Liver (tissue), 8 donors: ENCODE measurements at regions not wholly inside any gene's neighbourhood (a gene's known extent, or its start where the extent isn't known, plus 50 kb on each side); places are given as distances from the start of the nearest gene placed in this dataset.

ENCODE experiments used
- DNase-seq: peaks from one replicate; pipeline ENCODE4 v3.0.0-alpha.2; 2017; ENCODE audit warnings: low spot score
- H3K27ac ChIP-seq, 2 donors: one replicate each; pipeline ENCODE4 v1.7.0; 2013; ENCODE audit warnings: inconsistent platforms in 2 of 2, low read length in 2 of 2, control low read depth in 1 of 2, low read depth in 1 of 2, mild to moderate bottlenecking in 1 of 2
- H3K27me3 ChIP-seq, 4 donors: one replicate each; pipeline versions ENCODE4 v1.6.1 to v1.7.0; 2013; ENCODE audit warnings: low read length in 3 of 4, inconsistent platforms in 1 of 4, mild to moderate bottlenecking in 1 of 4, moderate library complexity in 1 of 4; ENCODE audit not compliant: control insufficient read depth in 4 of 4, insufficient read depth in 4 of 4
- H3K36me3 ChIP-seq, 4 donors: one replicate each; pipeline versions ENCODE4 v1.6.1 to v1.7.0; 2013; ENCODE audit warnings: low read length in 3 of 4, mild to moderate bottlenecking in 3 of 4, low read depth in 1 of 4, moderate library complexity in 1 of 4; ENCODE audit not compliant: control insufficient read depth in 4 of 4, insufficient read depth in 3 of 4
- H3K4me1 ChIP-seq, 4 donors: one replicate each; pipeline versions ENCODE4 v1.6.1 to v1.7.0; 2013; ENCODE audit warnings: low read length in 3 of 4, mild to moderate bottlenecking in 3 of 4, moderate library complexity in 1 of 4; ENCODE audit not compliant: control insufficient read depth in 4 of 4, insufficient read depth in 4 of 4
- H3K4me3 ChIP-seq, 3 donors: one replicate each; pipeline versions ENCODE4 v1.6.1 to v1.7.0; 2013; ENCODE audit warnings: low read length in 3 of 3, control low read depth in 1 of 3, low read depth in 1 of 3, mild to moderate bottlenecking in 1 of 3
- H3K9ac ChIP-seq, 2 donors: one replicate each; pipeline ENCODE4 v1.7.0; 2013; ENCODE audit warnings: low read length in 2 of 2, mild to moderate bottlenecking in 2 of 2, moderate library complexity in 2 of 2, control low read depth in 1 of 2, low read depth in 1 of 2
- H3K9me3 ChIP-seq, 4 donors: one replicate each; pipeline versions ENCODE4 v1.6.1 to v1.7.0; 2013; ENCODE audit warnings: low read length in 3 of 4; ENCODE audit not compliant: control insufficient read depth in 4 of 4
- EGR1 ChIP-seq, 2 donors: IDR thresholded peaks; 2 replicates each; pipeline ENCODE4 v1.6.1; 2016 to 2018; ENCODE audit warnings: antibody characterized with exemption in 2 of 2, low read depth in 2 of 2
- FOXA1 ChIP-seq: IDR thresholded peaks from 2 replicates; pipeline ENCODE4 v1.6.1; 2016; ENCODE audit warnings: antibody characterized with exemption
- FOXA2 ChIP-seq: IDR thresholded peaks from 2 replicates; pipeline ENCODE4 v1.6.1; 2016; ENCODE audit warnings: antibody characterized with exemption
- GABPA ChIP-seq, 2 donors: IDR thresholded peaks in 1 of 2; conservative IDR thresholded peaks in 1 of 2; 2 replicates each; pipeline ENCODE4 v1.6.1; 2016; ENCODE audit warnings: antibody characterized with exemption in 2 of 2, mild to moderate bottlenecking in 1 of 2, moderate library complexity in 1 of 2
- HNF4A ChIP-seq, 2 donors: conservative IDR thresholded peaks; 2 replicates each; pipeline ENCODE4 v1.6.1; 2016; ENCODE audit warnings: antibody characterized with exemption in 2 of 2, mild to moderate bottlenecking in 2 of 2
- HNF4G ChIP-seq: IDR thresholded peaks from 2 replicates; pipeline ENCODE4 v1.6.1; 2016; ENCODE audit warnings: antibody characterized with exemption
- NR2F2 ChIP-seq: IDR thresholded peaks from 2 replicates; pipeline ENCODE4 v1.6.1; 2016; ENCODE audit warnings: antibody characterized with exemption
- RAD21 ChIP-seq, 2 donors: IDR thresholded peaks; 2 replicates each; pipeline ENCODE4 v1.6.1; 2016; ENCODE audit warnings: antibody characterized with exemption in 2 of 2, mild to moderate bottlenecking in 2 of 2
- RXRA ChIP-seq, 2 donors: IDR thresholded peaks; 2 replicates each; pipeline ENCODE4 v1.6.1; 2017 to 2018; ENCODE audit warnings: antibody characterized with exemption in 2 of 2, mild to moderate bottlenecking in 1 of 2
- SP1 ChIP-seq: IDR thresholded peaks from 2 replicates; pipeline ENCODE4 v1.6.1; 2018; ENCODE audit warnings: antibody characterized with exemption, mild to moderate bottlenecking
- YY1 ChIP-seq: IDR thresholded peaks from 2 replicates; pipeline ENCODE4 v1.6.1; 2016; ENCODE audit warnings: antibody characterized with exemption, mild to moderate bottlenecking
- WGBS: extraction: QIAGEN DNeasy Blood & Tissue Kit; methylation state at CpG from one replicate; pipeline ENCODE4 v1.1.7; 2013; 5-methylcytosine and 5-hydroxymethylcytosine counted together
- TF ChIP-seq, protein P1 (sequence below): IDR thresholded peaks from 2 replicates; pipeline ENCODE4 v1.6.1; 2016; ENCODE audit warnings: antibody characterized with exemption
- TF ChIP-seq, protein P2 (sequence below): IDR thresholded peaks from 2 replicates; pipeline ENCODE4 v1.6.1; 2016; ENCODE audit warnings: antibody characterized with exemption
- TF ChIP-seq, protein P3 (sequence below): IDR thresholded peaks from 2 replicates; pipeline ENCODE4 v1.6.1; 2016; ENCODE audit warnings: antibody characterized with exemption
- TF ChIP-seq, protein P4 (sequence below): fragments of 150-350 bp; IDR thresholded peaks from 2 replicates; pipeline ENCODE4 v1.5.1; 2017; ENCODE audit warnings: improper control_type of control experiment, low read depth, low read length; ENCODE audit not compliant: missing input control
- TF ChIP-seq, protein P5 (sequence below): IDR thresholded peaks from 2 replicates; pipeline ENCODE4 v1.6.1; 2016; ENCODE audit warnings: antibody characterized with exemption, mild to moderate bottlenecking
- donor health status: healthy.
- donor health status: healthy.
- donor health status: healthy.
- donor health status: healthy.
- donor health status: healthy.

DNA sequence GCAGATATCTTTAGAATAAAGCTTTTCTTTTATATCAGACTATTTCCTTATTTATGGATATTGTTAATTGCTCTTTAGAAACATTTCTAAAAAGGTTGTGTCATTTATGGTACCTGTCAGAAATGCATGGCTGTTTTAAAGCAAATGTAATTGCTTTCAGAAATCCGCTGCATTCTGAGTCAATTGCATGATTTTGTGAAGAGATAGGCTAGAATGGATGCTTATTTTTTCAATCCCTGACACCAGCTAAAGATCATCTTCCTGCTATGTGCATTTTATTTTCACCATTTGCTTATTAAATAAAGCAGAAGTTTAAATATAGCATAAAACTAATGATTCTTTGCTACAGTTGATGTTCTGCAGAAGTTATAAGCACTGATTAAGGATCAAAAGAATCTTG, 170.2 kb upstream of the C9orf72 start:
- Histone ChIP-seq H3K9me3 (peaks cover 0 to 3% (median 0%) of the 10 kb centered on the region in 4 donors), H3K27me3 (no peaks in the 10 kb centered on the region), H3K27ac (no peak overlapping the region), H3K4me1 (no peaks in the 10 kb centered on the region), H3K9ac (no peak overlapping the region), H3K4me3 (no peak overlapping the region), H3K36me3 (no peaks in the 10 kb centered on the region)
- TF ChIP-seq FOXA1 (no peak), NR2F2 (no peak), YY1 (no peak), HNF4A (conservative IDR thresholded peaks at IDR 0.05) (no peak), EGR1 (IDR thresholded peaks at IDR 0.05; ENCODE audit: low read depth in 2 of 2) (no peak), RXRA (IDR thresholded peaks at IDR 0.05) (no peak), GABPA (IDR thresholded peaks at IDR 0.05 in 1 of 2, conservative IDR thresholded peaks at IDR 0.05 in 1 of 2) (no peak), RAD21 (IDR thresholded peaks at IDR 0.05) (no peak), SP1 (no peak), FOXA2 (no peak), HNF4G (no peak)
- TF ChIP-seq, protein P1, sequence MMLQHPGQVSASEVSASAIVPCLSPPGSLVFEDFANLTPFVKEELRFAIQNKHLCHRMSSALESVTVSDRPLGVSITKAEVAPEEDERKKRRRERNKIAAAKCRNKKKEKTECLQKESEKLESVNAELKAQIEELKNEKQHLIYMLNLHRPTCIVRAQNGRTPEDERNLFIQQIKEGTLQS = no peak
- TF ChIP-seq, protein P2, sequence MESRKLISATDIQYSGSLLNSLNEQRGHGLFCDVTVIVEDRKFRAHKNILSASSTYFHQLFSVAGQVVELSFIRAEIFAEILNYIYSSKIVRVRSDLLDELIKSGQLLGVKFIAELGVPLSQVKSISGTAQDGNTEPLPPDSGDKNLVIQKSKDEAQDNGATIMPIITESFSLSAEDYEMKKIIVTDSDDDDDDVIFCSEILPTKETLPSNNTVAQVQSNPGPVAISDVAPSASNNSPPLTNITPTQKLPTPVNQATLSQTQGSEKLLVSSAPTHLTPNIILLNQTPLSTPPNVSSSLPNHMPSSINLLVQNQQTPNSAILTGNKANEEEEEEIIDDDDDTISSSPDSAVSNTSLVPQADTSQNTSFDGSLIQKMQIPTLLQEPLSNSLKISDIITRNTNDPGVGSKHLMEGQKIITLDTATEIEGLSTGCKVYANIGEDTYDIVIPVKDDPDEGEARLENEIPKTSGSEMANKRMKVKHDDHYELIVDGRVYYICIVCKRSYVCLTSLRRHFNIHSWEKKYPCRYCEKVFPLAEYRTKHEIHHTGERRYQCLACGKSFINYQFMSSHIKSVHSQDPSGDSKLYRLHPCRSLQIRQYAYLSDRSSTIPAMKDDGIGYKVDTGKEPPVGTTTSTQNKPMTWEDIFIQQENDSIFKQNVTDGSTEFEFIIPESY = no peak
- 79% methylated on average over 1 of the region's 1 CpG for WGBS
- DNase-seq = no peak

DNA sequence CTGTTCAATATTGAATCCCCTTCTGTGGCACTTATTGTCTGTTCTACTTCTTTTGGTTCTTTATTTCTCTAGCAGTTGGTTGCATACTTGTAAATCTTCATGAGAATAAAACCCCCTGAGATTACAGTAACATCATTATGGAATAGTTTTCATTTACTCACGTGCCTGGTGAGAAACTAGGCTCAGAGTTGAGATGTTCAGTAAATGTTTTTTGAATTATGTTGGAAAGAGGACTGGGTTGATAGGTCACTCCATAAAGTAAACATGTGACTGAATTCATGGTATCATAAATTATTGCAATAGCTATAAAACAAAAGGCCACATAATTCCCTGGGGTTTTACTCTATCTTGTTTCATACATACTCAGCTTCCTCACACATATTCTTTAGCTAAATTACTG, 174.2 kb upstream of the C9orf72 start:
- Histone ChIP-seq H3K9ac (no peak overlapping the region), H3K27me3 (no peaks in the 10 kb centered on the region), H3K36me3 (no peaks in the 10 kb centered on the region), H3K9me3 (no peaks in the 10 kb centered on the region), H3K4me3 (no peak overlapping the region), H3K4me1 (no peaks in the 10 kb centered on the region), H3K27ac (no peak overlapping the region)
- TF ChIP-seq, protein P3, sequence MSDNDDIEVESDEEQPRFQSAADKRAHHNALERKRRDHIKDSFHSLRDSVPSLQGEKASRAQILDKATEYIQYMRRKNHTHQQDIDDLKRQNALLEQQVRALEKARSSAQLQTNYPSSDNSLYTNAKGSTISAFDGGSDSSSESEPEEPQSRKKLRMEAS = no peak
- TF ChIP-seq HNF4A (conservative IDR thresholded peaks at IDR 0.05) (no peak), NR2F2 (no peak), RXRA (IDR thresholded peaks at IDR 0.05) (no peak)
- TF ChIP-seq, protein P4, sequence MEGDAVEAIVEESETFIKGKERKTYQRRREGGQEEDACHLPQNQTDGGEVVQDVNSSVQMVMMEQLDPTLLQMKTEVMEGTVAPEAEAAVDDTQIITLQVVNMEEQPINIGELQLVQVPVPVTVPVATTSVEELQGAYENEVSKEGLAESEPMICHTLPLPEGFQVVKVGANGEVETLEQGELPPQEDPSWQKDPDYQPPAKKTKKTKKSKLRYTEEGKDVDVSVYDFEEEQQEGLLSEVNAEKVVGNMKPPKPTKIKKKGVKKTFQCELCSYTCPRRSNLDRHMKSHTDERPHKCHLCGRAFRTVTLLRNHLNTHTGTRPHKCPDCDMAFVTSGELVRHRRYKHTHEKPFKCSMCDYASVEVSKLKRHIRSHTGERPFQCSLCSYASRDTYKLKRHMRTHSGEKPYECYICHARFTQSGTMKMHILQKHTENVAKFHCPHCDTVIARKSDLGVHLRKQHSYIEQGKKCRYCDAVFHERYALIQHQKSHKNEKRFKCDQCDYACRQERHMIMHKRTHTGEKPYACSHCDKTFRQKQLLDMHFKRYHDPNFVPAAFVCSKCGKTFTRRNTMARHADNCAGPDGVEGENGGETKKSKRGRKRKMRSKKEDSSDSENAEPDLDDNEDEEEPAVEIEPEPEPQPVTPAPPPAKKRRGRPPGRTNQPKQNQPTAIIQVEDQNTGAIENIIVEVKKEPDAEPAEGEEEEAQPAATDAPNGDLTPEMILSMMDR = no peak
- TF ChIP-seq, protein P5, sequence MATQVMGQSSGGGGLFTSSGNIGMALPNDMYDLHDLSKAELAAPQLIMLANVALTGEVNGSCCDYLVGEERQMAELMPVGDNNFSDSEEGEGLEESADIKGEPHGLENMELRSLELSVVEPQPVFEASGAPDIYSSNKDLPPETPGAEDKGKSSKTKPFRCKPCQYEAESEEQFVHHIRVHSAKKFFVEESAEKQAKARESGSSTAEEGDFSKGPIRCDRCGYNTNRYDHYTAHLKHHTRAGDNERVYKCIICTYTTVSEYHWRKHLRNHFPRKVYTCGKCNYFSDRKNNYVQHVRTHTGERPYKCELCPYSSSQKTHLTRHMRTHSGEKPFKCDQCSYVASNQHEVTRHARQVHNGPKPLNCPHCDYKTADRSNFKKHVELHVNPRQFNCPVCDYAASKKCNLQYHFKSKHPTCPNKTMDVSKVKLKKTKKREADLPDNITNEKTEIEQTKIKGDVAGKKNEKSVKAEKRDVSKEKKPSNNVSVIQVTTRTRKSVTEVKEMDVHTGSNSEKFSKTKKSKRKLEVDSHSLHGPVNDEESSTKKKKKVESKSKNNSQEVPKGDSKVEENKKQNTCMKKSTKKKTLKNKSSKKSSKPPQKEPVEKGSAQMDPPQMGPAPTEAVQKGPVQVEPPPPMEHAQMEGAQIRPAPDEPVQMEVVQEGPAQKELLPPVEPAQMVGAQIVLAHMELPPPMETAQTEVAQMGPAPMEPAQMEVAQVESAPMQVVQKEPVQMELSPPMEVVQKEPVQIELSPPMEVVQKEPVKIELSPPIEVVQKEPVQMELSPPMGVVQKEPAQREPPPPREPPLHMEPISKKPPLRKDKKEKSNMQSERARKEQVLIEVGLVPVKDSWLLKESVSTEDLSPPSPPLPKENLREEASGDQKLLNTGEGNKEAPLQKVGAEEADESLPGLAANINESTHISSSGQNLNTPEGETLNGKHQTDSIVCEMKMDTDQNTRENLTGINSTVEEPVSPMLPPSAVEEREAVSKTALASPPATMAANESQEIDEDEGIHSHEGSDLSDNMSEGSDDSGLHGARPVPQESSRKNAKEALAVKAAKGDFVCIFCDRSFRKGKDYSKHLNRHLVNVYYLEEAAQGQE = no peak
- DNase-seq = no peak
- WGBS = 45% methylated on average over 1 of the region's 1 CpG
